ENCODE measurements at regions not wholly inside any gene's neighbourhood (a gene's known extent, or its start where the extent isn't known, plus 50 kb on each side); places are given as distances from the start of the nearest gene placed in this dataset.

- TF ChIP-seq CTCF (IDR thresholded peaks at IDR 0.05; ENCODE audit: low read length): no peak
- no peak for TF ChIP-seq EZH2 (optimal IDR thresholded peaks at IDR 0.05; ENCODE audit: low read depth, low read length)
- no peak for TF ChIP-seq EZH2phosphoT487 (IDR thresholded peaks at IDR 0.05; ENCODE audit: low read length)
Measured at GRCh38 chr15:39250001-39250400, 330.9 kb upstream of the THBS1 start.

All from MM.1S (cell line).